Occipital lobe (tissue), 1 donor: ENCODE measurements at regions not wholly inside any gene's neighbourhood (a gene's known extent, or its start where the extent isn't known, plus 50 kb on each side); places are given as distances from the start of the nearest gene placed in this dataset.
A peak's percentile ranks its signal among the peaks of the same experiment; 100 is the strongest.

ENCODE experiments used
- DNase-seq: peaks from one replicate; lab custom pipeline; 2025; lab: John Stamatoyannopoulos, UW

- no peak for DNase-seq
These were observed 55.2 kb downstream of the FOS start for GRCh38 chr14:75333606-75334548.

GRCh38 chr14:75334549-75335051, 56.0 kb downstream of the FOS start:
- no peak for DNase-seq

GRCh38 chr14:75335571-75335970, 56.9 kb downstream of the FOS start:
- DNase-seq: peak; percentile 17

- no peak for DNase-seq
These were observed 59.8 kb downstream of the FOS start for GRCh38 chr14:75338398-75338797.

- no peak for DNase-seq
These were observed 60.4 kb downstream of the FOS start for GRCh38 chr14:75339059-75339458.

GRCh38 chr14:75340921-75341320, 62.3 kb downstream of the FOS start:
- DNase-seq: peak; percentile 38

GRCh38 chr14:75341620-75342019, 63.0 kb downstream of the FOS start:
- no peak for DNase-seq

- peak; percentile 24 for DNase-seq
These were observed 64.4 kb downstream of the FOS start for GRCh38 chr14:75342762-75343599.

- no peak for DNase-seq
These were observed 65.3 kb downstream of the FOS start for GRCh38 chr14:75343911-75344310.

- DNase-seq: no peak
These were observed 65.8 kb downstream of the FOS start for GRCh38 chr14:75344411-75344810.

GRCh38 chr14:75350505-75351060, 72.0 kb downstream of the FOS start:
- no peak for DNase-seq

- DNase-seq: no peak
These were observed 68.7 kb upstream of the JDP2 start for GRCh38 chr14:75359098-75359497.

GRCh38 chr14:75361041-75361440, 66.8 kb upstream of the JDP2 start:
- DNase-seq: no peak

- DNase-seq: no peak
These were observed 65.9 kb upstream of the JDP2 start for GRCh38 chr14:75361751-75362433.

GRCh38 chr14:75363130-75363529, 64.7 kb upstream of the JDP2 start:
- no peak for DNase-seq

- DNase-seq: no peak
These were observed 64.1 kb upstream of the JDP2 start for GRCh38 chr14:75363570-75364227.

GRCh38 chr14:75365116-75365515, 62.7 kb upstream of the JDP2 start:
- DNase-seq: no peak

GRCh38 chr14:75366963-75367362, 60.9 kb upstream of the JDP2 start:
- DNase-seq: no peak

GRCh38 chr14:75368333-75368732, 59.5 kb upstream of the JDP2 start:
- no peak for DNase-seq

GRCh38 chr14:75369506-75369905, 58.3 kb upstream of the JDP2 start:
- DNase-seq: no peak
